ENCODE measurements at regions not wholly inside any gene's neighbourhood (a gene's known extent, or its start where the extent isn't known, plus 50 kb on each side); places are given as distances from the start of the nearest gene placed in this dataset.

- TF ChIP-seq ZNF70 (CRISPR knock-in tag; IDR thresholded peaks at IDR 0.05) (no peak), CSDC2 (CRISPR knock-in tag; IDR thresholded peaks at IDR 0.05) (no peak), ARNTL (CRISPR knock-in tag; IDR thresholded peaks at IDR 0.05; ENCODE audit: borderline replicate concordance, low read depth) (no peak), PPARA (CRISPR knock-in tag; IDR thresholded peaks at IDR 0.05; ENCODE audit: borderline replicate concordance) (no peak)
Observed at GRCh38 chr3:25872200-25872877, 82.4 kb downstream of the OXSM start.

Measured in SK-N-SH treated with all-trans-retinoic acid at 6 μM for 48 hours (cell line).